ENCODE measurements at regions not wholly inside any gene's neighbourhood (a gene's known extent, or its start where the extent isn't known, plus 50 kb on each side); places are given as distances from the start of the nearest gene placed in this dataset.

GRCh38 chr11:13225038-13226001, 52.3 kb upstream of the BMAL1 start:
- DNase-seq, result no peak

DNA sequence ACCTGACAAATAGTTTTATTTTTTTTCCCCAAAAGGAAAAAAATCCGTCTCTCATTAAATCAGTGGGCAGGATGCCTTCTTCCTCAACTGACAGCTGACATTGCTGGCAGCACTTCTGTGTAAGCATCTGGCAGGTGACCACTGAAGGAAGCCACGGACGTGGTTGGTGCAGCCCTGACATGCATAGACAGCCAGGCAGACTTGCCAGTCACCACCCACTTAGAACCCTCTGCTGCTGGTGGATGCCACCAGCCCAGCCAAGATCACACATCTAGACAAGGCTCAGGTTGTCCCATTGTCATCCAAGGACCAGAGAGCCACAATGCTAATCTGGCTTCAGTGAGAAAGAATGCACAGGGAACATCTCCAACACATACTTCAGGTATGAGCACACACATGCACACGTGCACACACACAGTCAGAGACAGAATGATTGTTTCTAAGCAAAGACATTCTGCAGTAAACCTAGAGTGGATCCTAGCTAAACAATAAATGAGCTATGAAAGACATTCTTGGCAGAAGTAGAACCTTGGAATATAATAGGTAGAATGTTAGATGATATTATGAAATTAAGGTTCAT, 49.8 kb upstream of the BMAL1 start:
- no peak for DNase-seq
